EH (cell line): ENCODE measurements at regions not wholly inside any gene's neighbourhood (a gene's known extent, or its start where the extent isn't known, plus 50 kb on each side); places are given as distances from the start of the nearest gene placed in this dataset.
A peak's percentile ranks its signal among the peaks of the same experiment; 100 is the strongest.

ENCODE experiments used
- DNase-seq: peaks from one replicate; pipeline ENCODE4 v3.0.0-alpha.2; 2015; ENCODE audit warnings: low read depth

DNA sequence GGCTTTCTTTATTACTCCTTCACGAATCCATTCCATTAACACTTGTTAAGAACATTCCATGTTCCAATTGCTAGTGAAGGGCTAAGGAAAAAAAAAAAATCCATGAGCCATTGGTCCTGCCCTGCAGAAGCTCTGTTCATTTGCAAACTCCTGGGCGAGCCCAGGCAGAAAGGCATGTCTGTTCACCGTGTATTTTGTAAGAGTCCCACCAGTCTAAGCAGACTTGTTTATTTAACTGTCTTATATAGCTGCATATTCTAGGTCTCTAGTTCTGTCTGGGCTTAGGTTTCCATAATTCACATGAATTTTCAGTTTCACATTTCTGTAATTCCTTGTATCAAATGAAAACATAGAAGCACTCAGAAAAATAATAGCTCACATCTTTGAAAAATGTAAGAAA, 97.4 kb upstream of the POU2AF2 start:
- DNase-seq, result peak; percentile 13

DNA sequence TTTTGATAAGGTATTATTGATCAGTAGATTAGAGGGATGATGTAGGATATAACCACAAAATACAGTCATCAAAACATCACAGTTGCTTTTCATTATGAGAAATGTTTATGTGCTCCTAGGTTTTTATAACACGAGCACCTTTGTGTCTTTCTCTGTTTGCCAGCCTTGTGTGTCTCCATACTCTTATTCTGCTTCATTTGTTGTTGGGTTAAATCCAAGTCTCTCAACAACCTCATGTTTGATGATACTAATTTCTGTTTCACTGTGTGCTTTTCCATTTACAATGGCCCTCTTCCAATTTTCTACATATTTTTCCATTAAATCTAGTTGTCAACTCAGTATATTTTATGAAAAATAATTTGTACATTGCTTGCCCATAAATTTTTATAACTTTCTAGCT, 107.7 kb upstream of the POU2AF2 start:
- DNase-seq, result no peak

DNA sequence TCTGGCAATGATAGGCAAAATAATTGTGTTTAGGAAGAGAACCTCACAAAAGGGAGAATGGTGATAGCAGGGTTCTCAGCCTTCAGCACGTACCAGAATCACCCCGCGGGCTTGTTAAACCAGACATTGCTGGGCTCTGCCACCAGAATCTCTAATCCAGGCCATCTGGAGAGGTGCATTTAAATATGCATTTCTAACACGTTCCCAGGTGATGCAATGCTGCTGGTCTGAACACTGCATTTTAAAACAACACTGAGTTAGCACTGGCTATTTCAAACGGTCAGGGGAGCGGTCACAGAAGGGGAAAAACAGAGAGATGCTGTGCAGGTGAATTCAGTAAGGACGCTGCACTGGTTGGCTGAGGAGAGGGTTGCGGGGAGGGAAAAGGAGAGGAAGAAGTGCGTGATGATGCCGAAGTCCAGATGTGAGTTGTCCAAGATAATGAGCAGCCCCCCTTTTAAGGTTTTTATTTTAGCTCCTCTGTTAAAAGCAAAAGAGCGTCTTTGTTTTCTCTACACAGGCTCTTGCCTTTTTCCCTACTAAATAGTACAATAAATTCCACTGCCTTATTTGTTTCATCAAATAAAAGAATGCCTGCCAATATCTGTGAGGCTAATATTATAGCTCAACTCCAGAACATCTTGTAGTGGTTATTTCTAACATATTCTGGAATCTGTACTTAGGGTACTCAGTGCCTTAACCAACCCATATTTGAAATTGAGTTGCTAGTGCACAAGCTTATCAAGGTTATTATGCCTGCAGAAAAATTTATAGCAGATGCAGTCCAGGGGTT, 109.6 kb upstream of the POU2AF2 start:
- DNase-seq, result no peak

DNA sequence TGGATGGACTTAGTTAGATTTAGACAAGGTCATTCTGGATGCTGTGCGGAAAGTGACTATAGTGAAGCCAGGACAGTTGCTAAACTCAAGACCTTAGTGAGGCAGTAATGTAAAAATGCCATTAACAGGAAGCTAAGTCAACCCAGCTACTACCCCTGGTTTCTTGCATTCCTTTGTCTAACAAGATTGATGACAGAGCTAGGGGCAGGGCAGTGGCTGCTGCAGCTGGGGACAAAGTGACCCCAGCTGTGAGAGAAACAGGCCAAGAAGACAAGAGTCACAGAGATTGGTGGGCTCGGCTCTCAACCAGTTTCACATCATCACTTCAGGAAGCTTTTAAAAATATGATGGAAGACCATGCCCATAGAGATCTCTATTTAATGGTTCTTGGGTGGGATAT, 110.4 kb upstream of the POU2AF2 start:
- no peak for DNase-seq

DNA sequence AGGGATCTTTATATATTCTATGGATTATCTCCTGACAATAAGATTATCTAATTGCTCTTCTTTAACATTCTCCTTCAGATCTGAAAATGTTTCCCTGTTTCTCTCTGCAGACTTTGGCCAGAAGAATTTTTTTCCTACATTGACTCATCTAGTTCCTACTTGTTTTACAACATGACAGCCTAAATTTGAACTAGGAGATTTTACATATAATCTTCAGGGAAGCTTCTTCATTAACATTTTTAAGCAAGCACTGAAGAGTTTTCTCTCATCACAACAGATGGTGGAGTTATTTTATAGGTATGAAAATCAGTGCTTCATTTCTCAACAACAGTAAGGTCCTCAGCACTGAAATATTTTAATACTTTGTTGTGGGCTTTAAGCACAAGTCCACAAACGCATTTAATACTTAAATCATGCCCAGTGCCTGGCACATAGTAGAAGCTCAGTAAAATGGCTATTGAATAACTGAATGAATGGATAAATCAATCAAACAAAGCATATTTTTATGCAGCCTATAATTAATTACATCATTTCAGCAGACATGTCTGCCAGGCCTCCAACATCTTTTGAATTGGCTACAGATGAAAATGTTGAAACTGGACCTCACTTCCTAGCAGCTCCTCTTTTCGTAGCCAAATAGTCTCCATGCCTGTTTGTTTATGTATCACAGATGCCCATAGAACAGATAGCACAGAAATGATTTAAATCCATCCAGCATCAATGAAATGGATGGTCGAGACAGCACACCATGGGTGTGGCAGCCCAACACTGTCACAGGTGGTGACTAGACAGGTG, 117.3 kb upstream of the POU2AF2 start:
- DNase-seq, result no peak

DNA sequence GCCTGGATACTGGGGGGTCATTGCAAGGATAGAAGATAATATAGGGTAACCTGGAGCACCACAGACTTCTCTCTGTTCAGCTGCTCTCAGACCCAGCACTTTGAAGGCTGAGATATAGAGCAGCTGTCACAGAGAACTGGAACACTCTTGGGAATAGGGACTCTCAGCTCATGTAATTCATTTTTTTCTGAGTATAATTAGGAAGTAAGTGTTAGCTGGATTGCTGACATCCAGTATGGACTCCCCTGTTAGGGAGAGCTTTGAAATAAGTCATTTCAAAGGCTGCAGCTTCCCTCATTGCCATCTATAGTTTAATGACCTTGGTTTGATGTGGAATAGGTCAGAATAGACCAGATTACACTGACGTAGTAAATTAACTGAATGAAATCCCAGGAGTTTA, 120.8 kb upstream of the POU2AF2 start:
- DNase-seq, result no peak

DNA sequence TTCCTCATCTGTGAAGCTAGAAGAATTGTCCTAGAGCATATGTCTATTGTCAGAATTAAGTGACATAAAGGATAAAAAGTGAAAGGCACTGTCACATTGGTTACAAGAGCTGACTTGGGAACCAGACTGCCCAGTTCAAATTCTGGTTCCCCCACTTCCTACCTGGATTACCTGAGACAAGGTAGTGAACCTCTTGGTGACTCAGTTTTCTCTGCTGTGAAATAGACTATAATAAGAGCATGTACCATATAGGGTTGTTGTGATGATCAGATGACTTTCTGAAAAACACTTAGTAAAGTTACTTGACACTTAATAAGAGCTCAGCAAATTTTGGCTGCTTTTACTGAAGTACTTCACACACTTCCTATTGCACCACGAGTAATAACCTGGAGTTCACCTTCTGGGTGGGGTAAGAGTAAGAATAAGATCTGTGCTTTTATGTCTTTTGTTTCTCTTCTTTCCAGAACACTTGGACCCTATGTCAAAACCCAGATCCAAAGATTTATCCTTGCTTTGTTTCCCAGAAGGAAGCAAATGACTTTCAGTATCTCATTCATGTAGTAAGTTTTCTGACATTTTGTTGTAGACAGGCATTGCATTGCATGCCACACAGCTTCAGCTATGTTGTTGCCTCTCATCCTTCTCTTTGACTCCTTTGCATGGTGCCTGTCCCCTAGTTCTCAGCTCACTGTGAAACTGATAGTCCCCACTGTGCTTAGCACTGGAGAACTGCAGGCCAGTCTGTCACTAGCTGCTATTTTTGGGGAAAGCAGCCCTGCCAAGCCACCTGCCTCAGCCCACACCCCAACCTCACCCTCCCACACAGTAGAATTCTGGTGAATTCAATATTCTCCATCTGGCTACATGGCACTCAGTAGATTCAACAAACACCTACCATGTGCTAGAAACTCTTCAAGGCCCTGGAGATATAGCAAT, 121.8 kb upstream of the POU2AF2 start:
- DNase-seq, result no peak

DNA sequence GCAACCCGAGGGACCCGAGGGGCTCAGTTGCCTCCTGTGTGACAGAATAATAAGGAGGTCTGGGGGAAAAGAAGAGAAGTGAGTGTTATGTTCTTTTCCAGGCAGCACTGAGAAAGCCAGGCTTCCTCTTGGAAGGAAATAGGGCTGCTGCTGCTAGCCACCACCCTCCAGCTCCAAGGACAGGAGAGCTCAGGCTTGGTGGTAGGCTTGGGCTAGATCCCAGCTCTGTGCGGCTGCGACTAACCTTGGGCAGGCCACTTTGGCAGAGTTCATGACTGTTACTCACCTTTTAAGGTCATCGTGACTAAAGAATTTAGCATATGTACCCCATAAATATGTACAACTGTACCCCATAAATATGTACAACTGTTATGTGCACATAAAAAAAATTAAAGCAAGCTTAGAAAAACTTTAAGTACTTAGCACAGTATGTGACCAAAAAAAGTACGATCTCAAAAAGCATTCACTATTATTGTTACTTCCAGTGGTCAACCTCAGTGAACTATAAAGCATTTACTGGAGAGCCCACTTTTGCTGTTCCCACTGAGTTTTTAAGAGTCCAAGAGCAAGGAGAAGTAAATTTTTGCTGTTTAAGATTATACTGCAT, 124.7 kb upstream of the POU2AF2 start:
- DNase-seq, result no peak

DNA sequence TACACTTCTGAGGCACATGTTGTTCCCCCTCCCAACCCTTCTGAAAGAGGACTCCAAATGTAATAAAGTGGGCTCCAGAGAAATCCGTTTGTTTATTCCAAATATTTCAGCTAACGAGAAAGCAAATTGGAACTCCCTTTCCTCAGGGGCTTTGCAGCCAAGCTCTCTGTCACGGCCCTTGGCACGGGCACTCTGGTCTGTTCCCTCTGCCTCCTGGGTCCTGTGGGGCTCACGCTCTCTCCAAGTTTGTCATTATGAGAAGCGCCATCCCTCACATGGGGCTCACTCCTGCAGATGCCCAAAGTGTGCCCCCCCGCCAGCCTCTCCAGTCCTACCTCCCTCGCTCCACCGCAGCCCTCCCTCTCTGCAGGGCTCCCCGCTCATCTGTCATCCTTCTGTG, 125.4 kb upstream of the POU2AF2 start:
- DNase-seq, result no peak

DNA sequence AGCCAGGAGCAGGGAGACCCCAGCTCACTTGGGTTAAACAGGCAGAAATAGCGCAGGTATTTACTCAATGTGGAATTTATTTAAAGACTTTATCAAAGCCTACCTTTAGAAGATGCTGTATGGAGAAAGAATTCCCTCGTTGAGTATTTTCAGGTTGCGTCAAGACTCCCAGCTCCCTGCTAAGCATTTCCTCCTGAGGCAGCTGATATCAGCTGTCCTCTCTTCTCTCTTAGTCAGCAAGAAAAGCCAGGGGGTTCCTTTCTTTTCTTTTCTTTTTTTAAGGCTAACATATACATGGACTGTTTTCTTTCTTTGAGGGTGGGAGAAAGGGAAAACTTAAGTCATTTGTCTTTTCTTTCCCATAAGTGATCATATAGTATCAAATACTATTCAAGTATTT, 125.8 kb upstream of the POU2AF2 start:
- no peak for DNase-seq

DNA sequence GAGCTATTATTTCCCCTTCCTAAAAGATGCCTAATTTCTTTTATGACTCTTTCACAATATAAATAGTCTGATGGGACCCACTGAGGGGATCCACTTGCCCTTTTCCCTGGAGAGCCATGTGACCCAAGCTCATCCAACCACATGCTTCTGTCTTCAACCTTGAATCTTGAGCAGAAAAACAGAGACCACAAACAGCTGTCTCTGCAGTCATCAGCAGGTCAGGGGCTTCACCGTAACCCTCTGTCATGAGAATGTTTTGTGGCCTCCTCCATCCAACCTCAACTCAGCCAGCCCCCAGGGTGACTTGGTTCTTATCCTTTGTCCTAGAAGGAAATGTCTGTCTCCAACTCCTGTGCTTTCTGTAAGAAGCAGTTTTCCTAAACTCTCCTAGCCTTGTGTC, 129.6 kb upstream of the POU2AF2 start:
- no peak for DNase-seq

DNA sequence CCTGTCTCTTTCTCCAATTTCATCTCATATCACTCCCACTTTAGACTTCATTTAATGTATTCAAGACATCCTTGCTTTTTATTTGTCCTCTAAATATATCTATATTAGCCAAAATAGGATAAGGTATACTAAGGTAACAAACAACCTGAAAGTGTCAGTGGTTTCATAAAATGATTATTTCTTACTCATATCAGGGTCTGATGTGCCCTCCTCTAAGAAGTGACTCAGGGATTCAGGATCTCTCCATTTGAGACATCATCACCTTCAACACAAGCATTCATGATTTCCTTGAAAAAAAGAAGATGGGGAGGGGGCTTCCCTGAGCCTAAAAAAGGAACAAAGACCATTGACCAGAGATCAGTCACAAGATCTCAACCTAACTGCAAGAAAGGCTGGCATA, 131.4 kb upstream of the POU2AF2 start:
- no peak for DNase-seq

DNA sequence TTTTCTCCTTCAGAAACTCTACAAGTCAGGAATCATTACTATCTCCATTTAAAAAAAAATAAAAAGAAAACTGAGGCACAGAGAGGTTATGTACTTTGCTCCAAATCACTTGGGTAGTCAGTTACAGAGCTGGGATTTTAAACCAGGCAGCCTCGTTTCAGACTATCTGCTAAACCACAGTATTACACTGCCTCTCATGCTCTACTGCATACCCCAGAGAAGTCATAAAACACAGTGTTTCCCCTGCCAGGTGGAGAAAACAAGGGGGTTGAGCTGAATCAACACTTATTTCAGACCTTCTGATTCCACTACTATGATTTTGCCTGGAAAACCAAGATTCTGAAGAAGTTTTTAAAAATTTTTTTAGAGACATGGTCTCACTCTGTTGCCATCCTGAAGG, 132.9 kb upstream of the POU2AF2 start:
- DNase-seq, result no peak

DNA sequence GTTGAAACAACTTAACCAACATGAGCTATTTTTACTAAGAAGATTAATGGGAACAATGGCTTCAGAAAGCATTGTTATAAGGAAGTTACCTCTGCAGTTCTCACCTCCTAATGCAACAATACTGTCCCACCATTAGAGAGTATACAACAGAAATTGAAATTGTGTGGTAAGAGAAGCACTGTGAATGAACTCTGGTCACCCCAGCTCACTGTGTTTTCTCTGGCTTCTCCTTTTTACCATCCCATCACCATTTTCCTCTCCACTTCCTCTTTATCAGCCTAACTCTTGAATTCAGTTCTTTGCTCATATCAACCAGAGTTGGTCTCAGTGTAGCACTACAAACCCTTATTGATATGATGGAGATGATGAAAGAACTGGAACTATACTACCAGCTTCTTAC, 138.0 kb upstream of the POU2AF2 start:
- DNase-seq, result no peak

DNA sequence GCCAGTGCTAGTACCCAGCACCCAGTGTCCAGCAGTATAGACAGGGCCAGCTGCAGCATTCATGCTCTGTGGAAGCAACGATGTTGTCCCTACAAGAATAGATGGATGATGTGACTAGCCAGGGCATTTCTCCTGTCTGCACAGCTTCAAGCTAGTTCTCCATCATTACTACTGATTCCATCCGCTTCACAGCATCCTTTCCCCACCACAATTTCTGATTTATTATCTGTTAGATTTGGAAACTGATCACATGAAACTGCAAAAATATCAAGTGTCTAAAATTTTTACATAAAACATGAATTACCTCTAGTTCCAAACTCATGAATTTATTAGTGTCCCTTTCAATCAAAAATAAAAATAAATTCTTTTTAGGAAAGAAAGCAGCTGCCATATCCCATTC, 138.9 kb upstream of the POU2AF2 start:
- no peak for DNase-seq

DNA sequence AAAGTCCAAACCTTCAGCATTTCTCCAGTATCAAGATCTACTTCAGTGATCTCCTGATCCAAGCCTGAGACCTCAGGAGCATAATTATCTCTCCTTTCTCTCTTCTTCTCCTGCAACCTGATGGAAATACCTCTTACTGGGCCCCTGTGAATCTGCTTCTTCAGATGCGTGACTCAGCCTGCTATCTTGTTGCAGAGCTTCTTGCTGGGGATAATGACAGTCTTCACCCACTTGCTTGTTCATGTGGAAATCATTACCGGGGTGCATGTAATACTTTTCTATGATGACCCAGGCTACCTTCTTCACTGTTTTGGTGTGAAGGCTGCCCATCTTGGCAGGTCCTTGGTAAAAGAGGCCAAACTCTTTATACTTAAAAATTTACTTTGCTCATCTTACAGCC, 140.0 kb upstream of the POU2AF2 start:
- peak; percentile 29 for DNase-seq

DNA sequence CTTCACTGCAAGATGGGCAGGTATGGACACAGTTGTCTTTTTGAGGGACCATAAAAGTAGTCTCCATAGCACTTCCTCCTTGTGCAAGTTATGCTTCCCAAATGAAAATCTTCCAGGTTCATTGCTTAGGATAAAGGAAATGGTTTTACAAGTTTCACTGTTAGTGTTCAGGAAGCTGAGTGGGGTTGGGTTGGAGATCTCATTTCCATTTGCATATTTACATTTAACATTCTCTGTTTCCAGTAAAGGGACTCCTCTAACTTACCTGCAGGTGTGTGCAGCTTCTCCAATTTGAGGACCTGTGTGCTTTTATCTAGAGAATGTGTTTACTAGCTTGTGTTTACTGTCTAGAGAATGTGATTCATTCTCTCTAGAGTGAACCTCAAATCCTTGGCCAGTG, 141.3 kb upstream of the POU2AF2 start:
- DNase-seq, result no peak

DNA sequence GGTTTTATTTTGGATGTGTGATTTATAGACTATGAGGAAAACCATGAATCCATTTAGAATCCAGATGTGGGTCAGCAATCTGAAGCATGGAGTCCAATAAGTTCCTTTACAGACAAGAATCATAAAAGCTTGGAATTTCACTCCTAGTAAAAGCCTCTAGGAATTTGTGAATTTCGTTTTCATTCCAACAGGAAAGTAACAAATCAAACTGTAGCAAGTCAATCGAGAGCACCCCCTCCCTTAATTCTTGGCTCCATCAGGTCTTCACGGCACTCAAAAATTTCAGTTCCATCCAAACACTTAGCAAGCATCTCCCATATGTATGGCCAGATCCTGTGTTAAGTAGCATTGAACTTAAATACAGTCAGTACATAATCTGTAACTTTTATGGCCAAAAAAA, 143.6 kb upstream of the POU2AF2 start:
- no peak for DNase-seq

DNA sequence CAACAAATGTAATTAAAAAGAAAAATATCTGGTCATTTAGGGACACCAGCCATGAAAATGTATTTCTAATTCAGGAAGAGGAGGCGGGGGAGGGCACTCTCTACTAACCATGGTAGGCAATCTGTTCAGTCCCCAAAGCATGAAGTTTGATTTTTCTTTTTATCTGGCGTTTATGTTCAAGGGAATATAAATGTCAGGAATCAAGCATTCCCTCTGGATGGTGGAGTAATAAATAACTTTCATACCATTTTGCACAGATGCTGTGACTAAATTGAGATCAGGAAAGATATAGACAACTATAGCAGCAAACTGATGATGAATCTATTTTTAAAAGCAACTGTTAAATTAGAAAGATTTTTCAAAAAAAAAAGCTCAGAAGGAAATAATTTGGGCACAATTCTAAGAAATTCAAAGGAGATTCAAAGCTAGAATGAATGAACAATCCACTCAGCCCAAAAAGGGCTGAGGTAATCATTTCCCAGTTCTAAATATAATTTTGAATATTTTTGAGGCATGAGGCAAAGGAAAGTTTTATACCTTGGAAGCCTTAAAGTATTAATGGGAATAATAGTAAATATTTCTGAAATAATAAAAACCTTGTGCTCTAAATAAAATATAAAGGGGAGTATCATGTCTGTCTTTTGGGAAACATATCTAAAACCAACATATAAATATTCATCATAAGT, 146.4 kb upstream of the POU2AF2 start:
- DNase-seq, result no peak

DNA sequence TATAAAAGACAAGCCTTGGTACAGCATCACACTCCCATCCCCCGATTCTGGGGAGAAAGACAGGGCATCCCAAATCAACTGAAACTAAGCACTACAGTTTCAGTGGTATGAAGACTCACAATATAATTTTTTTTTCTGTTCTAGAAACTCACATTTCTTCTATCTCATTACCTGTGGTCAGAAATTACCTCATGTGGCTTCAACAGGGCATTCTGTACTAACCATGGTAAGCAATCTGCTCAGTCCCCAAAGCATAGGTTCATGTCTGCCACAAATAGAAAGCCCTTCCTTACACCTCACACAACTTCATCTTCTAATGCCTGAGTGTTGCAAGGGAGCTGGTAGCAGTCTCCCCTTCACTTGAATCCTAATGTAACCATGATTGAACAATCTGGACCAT, 147.4 kb upstream of the POU2AF2 start:
- DNase-seq, result peak; percentile 8

DNA sequence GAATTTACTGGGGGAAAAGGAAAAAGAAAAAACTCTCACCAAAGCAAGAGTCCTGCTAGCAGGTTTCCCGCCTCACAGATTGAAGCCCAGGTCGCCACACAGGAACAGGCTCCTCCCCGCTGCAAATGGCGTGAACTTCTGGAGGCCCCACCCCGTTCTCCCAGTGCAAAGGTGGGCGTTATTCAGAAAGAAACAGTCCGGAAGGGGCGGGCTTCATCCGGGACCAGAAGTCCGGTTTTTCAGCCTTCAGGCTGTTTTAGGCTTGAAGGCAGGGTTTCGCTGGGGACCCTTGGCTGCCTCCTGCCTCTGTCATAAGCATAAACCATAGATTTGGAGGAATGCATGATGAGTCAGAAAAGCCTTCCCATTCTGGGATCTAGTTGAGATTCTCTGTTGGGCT, 148.3 kb upstream of the POU2AF2 start:
- DNase-seq, result peak; percentile 74

DNA sequence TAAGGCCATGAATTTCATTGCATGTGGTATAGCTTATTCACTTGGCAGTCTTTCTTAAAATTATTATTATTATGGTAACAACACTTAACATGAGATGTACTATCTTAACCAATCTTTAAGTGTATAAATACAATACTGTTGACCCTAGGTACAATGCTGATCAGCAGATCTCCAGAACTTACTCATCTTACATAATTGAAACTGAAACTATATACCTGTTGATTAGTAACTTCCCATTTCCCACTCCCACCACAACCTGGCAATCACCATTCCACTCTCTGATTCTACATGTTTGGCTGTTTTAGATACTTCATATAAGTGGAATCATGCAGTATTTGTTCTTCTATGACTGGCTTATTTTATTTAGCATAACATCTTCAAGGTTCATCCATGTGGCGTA, 150.2 kb upstream of the POU2AF2 start:
- no peak for DNase-seq
